ENCODE measurements at regions not wholly inside any gene's neighbourhood (a gene's known extent, or its start where the extent isn't known, plus 50 kb on each side); places are given as distances from the start of the nearest gene placed in this dataset.

- no peak for DNase-seq
Measured at GRCh38 chr3:98966862-98967546, 65.5 kb upstream of the DCBLD2 start.

- DNase-seq = no peak
Measured at GRCh38 chr3:98966434-98966833, 64.9 kb upstream of the DCBLD2 start.

GRCh38 chr3:98964784-98965183 is 63.3 kb upstream of the DCBLD2 start:
- no peak for DNase-seq

- DNase-seq = no peak
Measured at GRCh38 chr3:98963546-98963945, 62.1 kb upstream of the DCBLD2 start.

GRCh38 chr3:98962951-98963350 is 61.5 kb upstream of the DCBLD2 start:
- no peak for DNase-seq

GRCh38 chr3:98962189-98962930 is 60.9 kb upstream of the DCBLD2 start:
- no peak for DNase-seq

- no peak for DNase-seq
Measured at GRCh38 chr3:98961161-98962155, 60.0 kb upstream of the DCBLD2 start.

- no peak for DNase-seq
Measured at GRCh38 chr3:98957681-98958080, 56.2 kb upstream of the DCBLD2 start.

- DNase-seq = no peak
Measured at GRCh38 chr3:98956008-98956407, 54.5 kb upstream of the DCBLD2 start.

- no peak for DNase-seq
Measured at GRCh38 chr3:98954791-98955604, 53.5 kb upstream of the DCBLD2 start.

GRCh38 chr3:98954242-98954641 is 52.7 kb upstream of the DCBLD2 start:
- no peak for DNase-seq

- no peak for DNase-seq
Measured at GRCh38 chr3:98952404-98952803, 50.9 kb upstream of the DCBLD2 start.
